Fibroblast of lung (primary cell): ENCODE measurements at regions not wholly inside any gene's neighbourhood (a gene's known extent, or its start where the extent isn't known, plus 50 kb on each side); places are given as distances from the start of the nearest gene placed in this dataset.

Source experiments
- DNase-seq, 2 donors: peaks; one replicate each; pipeline versions ENCODE4 v3.0.0 to v3.0.0-alpha.2; 2010; ENCODE audit warnings: low read depth in 2 of 2
- H2AFZ ChIP-seq: 2 replicates; pipeline ENCODE4 v1.5.1; 2012; ENCODE audit warnings: low read length, control low read depth, inconsistent platforms
- H3K27ac ChIP-seq: 2 replicates; pipeline ENCODE4 v1.5.1; 2011; ENCODE audit warnings: low read length, control low read depth; ENCODE audit not compliant: insufficient read depth
- H3K27me3 ChIP-seq: 2 replicates; pipeline ENCODE4 v1.5.1; 2011; ENCODE audit warnings: mild to moderate bottlenecking, low read length; ENCODE audit not compliant: control insufficient read depth, insufficient read depth
- H3K36me3 ChIP-seq: 2 replicates; pipeline ENCODE4 v1.5.1; 2011; ENCODE audit warnings: low read length; ENCODE audit not compliant: control insufficient read depth, insufficient read depth
- H3K4me1 ChIP-seq: 2 replicates; pipeline ENCODE4 v1.5.1; 2011; ENCODE audit warnings: low read length; ENCODE audit not compliant: control insufficient read depth, insufficient read depth; ENCODE audit errors: extremely low read depth
- H3K4me2 ChIP-seq: 2 replicates; pipeline ENCODE4 v1.5.1; 2011; ENCODE audit warnings: low read length, control low read depth; ENCODE audit not compliant: insufficient read depth; ENCODE audit errors: extremely low read depth
- H3K4me3 ChIP-seq, 4 experiments: fragments of 200-600 bp in 1 of 4; sonication (generic) in 1 of 4; replicated peaks in 1 of 4; 2 replicates each; pipeline ENCODE4 v1.5.1; 2011 to 2016; ENCODE audit warnings: low read length in 4 of 4, low read depth in 3 of 4, mild to moderate bottlenecking in 3 of 4, control low read depth in 2 of 4, inconsistent platforms in 1 of 4, mixed read lengths in 1 of 4; ENCODE audit not compliant: insufficient read depth in 1 of 4; ENCODE audit errors: control extremely low read depth in 1 of 4
- H3K79me2 ChIP-seq: 2 replicates; pipeline ENCODE4 v1.5.1; 2012; ENCODE audit warnings: mild to moderate bottlenecking, low read length, inconsistent platforms; ENCODE audit not compliant: control insufficient read depth, insufficient read depth
- H3K9ac ChIP-seq: 2 replicates; pipeline ENCODE4 v1.5.1; 2011; ENCODE audit warnings: mild to moderate bottlenecking, low read length, control low read depth; ENCODE audit not compliant: insufficient read depth
- H3K9me3 ChIP-seq: 2 replicates; pipeline ENCODE4 v1.5.1; 2012; ENCODE audit warnings: low read depth, low read length; ENCODE audit not compliant: control insufficient read depth, insufficient read depth
- H4K20me1 ChIP-seq: 2 replicates; pipeline ENCODE4 v1.5.1; 2011; ENCODE audit warnings: low read length; ENCODE audit not compliant: control insufficient read depth, insufficient read depth; ENCODE audit errors: extremely low read depth
- EZH2 ChIP-seq: IDR thresholded peaks from 2 replicates; pipeline ENCODE4 v1.5.1; 2012; ENCODE audit warnings: low read length, control low read depth, mild to moderate bottlenecking; ENCODE audit errors: missing control alignments
- TF ChIP-seq, protein P1 (sequence below), 2 donors: IDR thresholded peaks in 1 of 2; conservative IDR thresholded peaks in 1 of 2; 1 replicate in 1 of 2; 2 replicates in 1 of 2; pipeline ENCODE4 v1.5.1; 2011 to 2012; ENCODE audit warnings: low read length in 2 of 2, control low read depth in 1 of 2, inconsistent platforms in 1 of 2, low read depth in 1 of 2, mild to moderate bottlenecking in 1 of 2

DNA sequence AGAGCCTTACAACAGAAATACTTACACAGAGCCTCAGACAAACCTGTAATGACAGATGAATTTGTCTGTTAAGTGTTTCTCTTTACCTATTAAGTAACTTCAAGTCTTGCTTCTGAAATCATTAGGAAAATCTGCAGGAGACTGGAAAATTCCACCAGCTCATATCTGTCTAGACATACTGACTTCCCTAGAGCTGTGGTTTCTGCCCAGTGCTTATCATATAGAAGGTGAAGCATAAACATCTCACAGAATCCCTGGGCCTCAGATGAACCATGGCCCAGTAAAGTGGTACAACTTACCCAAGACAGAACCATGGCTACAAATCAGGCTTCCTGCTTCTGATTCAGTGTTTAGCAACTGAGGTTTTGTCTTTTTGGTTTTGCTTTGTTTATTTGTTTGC, 91.6 kb downstream of the EGLN3 start:
- no peak overlapping the region for H2AFZ ChIP-seq
- no peaks in the 10 kb centered on the region for H3K9me3 ChIP-seq
- H3K4me2 ChIP-seq: no peak overlapping the region
- TF ChIP-seq, protein P1, sequence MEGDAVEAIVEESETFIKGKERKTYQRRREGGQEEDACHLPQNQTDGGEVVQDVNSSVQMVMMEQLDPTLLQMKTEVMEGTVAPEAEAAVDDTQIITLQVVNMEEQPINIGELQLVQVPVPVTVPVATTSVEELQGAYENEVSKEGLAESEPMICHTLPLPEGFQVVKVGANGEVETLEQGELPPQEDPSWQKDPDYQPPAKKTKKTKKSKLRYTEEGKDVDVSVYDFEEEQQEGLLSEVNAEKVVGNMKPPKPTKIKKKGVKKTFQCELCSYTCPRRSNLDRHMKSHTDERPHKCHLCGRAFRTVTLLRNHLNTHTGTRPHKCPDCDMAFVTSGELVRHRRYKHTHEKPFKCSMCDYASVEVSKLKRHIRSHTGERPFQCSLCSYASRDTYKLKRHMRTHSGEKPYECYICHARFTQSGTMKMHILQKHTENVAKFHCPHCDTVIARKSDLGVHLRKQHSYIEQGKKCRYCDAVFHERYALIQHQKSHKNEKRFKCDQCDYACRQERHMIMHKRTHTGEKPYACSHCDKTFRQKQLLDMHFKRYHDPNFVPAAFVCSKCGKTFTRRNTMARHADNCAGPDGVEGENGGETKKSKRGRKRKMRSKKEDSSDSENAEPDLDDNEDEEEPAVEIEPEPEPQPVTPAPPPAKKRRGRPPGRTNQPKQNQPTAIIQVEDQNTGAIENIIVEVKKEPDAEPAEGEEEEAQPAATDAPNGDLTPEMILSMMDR (conservative IDR thresholded peaks at IDR 0.05 in 1 of 2, IDR thresholded peaks at IDR 0.05 in 1 of 2; ENCODE audit: low read depth in 1 of 2, low read length in 2 of 2): no peak
- no peak for TF ChIP-seq EZH2
- no peaks in the 10 kb centered on the region for H3K27me3 ChIP-seq
- H3K27ac ChIP-seq: no peak overlapping the region
- DNase-seq: peak in 1 of 2 donors; percentile 50
- no peaks in the 10 kb centered on the region for H3K36me3 ChIP-seq
- no peaks in the 10 kb centered on the region for H4K20me1 ChIP-seq
- H3K79me2 ChIP-seq: no peaks in the 10 kb centered on the region
- H3K9ac ChIP-seq: no peak overlapping the region
- H3K4me1 ChIP-seq: no peaks in the 10 kb centered on the region
- no peak overlapping the region for H3K4me3 ChIP-seq

- H3K36me3 ChIP-seq: no peaks in the 10 kb centered on the region
- no peaks in the 10 kb centered on the region for H3K9me3 ChIP-seq
- no peaks in the 10 kb centered on the region for H3K27me3 ChIP-seq
- no peaks in the 10 kb centered on the region for H3K79me2 ChIP-seq
- no peak overlapping the region for H3K4me2 ChIP-seq
- no peak overlapping the region for H3K4me3 ChIP-seq
- no peak overlapping the region for H3K9ac ChIP-seq
- H3K27ac ChIP-seq: no peak overlapping the region
- H4K20me1 ChIP-seq: no peaks in the 10 kb centered on the region
- TF ChIP-seq, protein P1 (conservative IDR thresholded peaks at IDR 0.05 in 1 of 2, IDR thresholded peaks at IDR 0.05 in 1 of 2; ENCODE audit: low read depth in 1 of 2, low read length in 2 of 2): no peak
- no peak for TF ChIP-seq EZH2
- no peak overlapping the region for H2AFZ ChIP-seq
- H3K4me1 ChIP-seq: no peaks in the 10 kb centered on the region
- no peak for DNase-seq
Observed at GRCh38 chr14:33857650-33858049, 93.2 kb downstream of the EGLN3 start.

- H3K79me2 ChIP-seq: no peaks in the 10 kb centered on the region
- H3K4me3 ChIP-seq: no peak overlapping the region
- no peak overlapping the region for H3K27ac ChIP-seq
- H3K9ac ChIP-seq: no peak overlapping the region
- H4K20me1 ChIP-seq: no peaks in the 10 kb centered on the region
- H2AFZ ChIP-seq: no peak overlapping the region
- no peaks in the 10 kb centered on the region for H3K4me1 ChIP-seq
- no peaks in the 10 kb centered on the region for H3K9me3 ChIP-seq
- TF ChIP-seq, protein P1 (conservative IDR thresholded peaks at IDR 0.05 in 1 of 2, IDR thresholded peaks at IDR 0.05 in 1 of 2; ENCODE audit: low read depth in 1 of 2, low read length in 2 of 2): no peak
- TF ChIP-seq EZH2: no peak
- no peaks in the 10 kb centered on the region for H3K36me3 ChIP-seq
- no peak for DNase-seq
- no peaks in the 10 kb centered on the region for H3K27me3 ChIP-seq
- H3K4me2 ChIP-seq: no peak overlapping the region
Observed at GRCh38 chr14:33855672-33856071, 95.2 kb downstream of the EGLN3 start.
